Liver (tissue), 8 donors: ENCODE measurements at regions not wholly inside any gene's neighbourhood (a gene's known extent, or its start where the extent isn't known, plus 50 kb on each side); places are given as distances from the start of the nearest gene placed in this dataset.

Source experiments
- DNase-seq: peaks from one replicate; pipeline ENCODE4 v3.0.0-alpha.2; 2017; ENCODE audit warnings: low spot score
- H3K27ac ChIP-seq, 2 donors: one replicate each; pipeline ENCODE4 v1.7.0; 2013; ENCODE audit warnings: inconsistent platforms in 2 of 2, low read length in 2 of 2, control low read depth in 1 of 2, low read depth in 1 of 2, mild to moderate bottlenecking in 1 of 2
- H3K27me3 ChIP-seq, 4 donors: one replicate each; pipeline versions ENCODE4 v1.6.1 to v1.7.0; 2013; ENCODE audit warnings: low read length in 3 of 4, inconsistent platforms in 1 of 4, mild to moderate bottlenecking in 1 of 4, moderate library complexity in 1 of 4; ENCODE audit not compliant: control insufficient read depth in 4 of 4, insufficient read depth in 4 of 4
- H3K36me3 ChIP-seq, 4 donors: one replicate each; pipeline versions ENCODE4 v1.6.1 to v1.7.0; 2013; ENCODE audit warnings: low read length in 3 of 4, mild to moderate bottlenecking in 3 of 4, low read depth in 1 of 4, moderate library complexity in 1 of 4; ENCODE audit not compliant: control insufficient read depth in 4 of 4, insufficient read depth in 3 of 4
- H3K4me1 ChIP-seq, 4 donors: one replicate each; pipeline versions ENCODE4 v1.6.1 to v1.7.0; 2013; ENCODE audit warnings: low read length in 3 of 4, mild to moderate bottlenecking in 3 of 4, moderate library complexity in 1 of 4; ENCODE audit not compliant: control insufficient read depth in 4 of 4, insufficient read depth in 4 of 4
- H3K4me3 ChIP-seq, 3 donors: one replicate each; pipeline versions ENCODE4 v1.6.1 to v1.7.0; 2013; ENCODE audit warnings: low read length in 3 of 3, control low read depth in 1 of 3, low read depth in 1 of 3, mild to moderate bottlenecking in 1 of 3
- H3K9ac ChIP-seq, 2 donors: one replicate each; pipeline ENCODE4 v1.7.0; 2013; ENCODE audit warnings: low read length in 2 of 2, mild to moderate bottlenecking in 2 of 2, moderate library complexity in 2 of 2, control low read depth in 1 of 2, low read depth in 1 of 2
- H3K9me3 ChIP-seq, 4 donors: one replicate each; pipeline versions ENCODE4 v1.6.1 to v1.7.0; 2013; ENCODE audit warnings: low read length in 3 of 4; ENCODE audit not compliant: control insufficient read depth in 4 of 4
- CTCF ChIP-seq: fragments of 150-350 bp; IDR thresholded peaks from 2 replicates; pipeline ENCODE4 v1.5.1; 2017; ENCODE audit warnings: improper control_type of control experiment, low read depth, low read length; ENCODE audit not compliant: missing input control
- EGR1 ChIP-seq, 2 donors: IDR thresholded peaks; 2 replicates each; pipeline ENCODE4 v1.6.1; 2016 to 2018; ENCODE audit warnings: antibody characterized with exemption in 2 of 2, low read depth in 2 of 2
- FOXA1 ChIP-seq: IDR thresholded peaks from 2 replicates; pipeline ENCODE4 v1.6.1; 2016; ENCODE audit warnings: antibody characterized with exemption
- GABPA ChIP-seq, 2 donors: IDR thresholded peaks in 1 of 2; conservative IDR thresholded peaks in 1 of 2; 2 replicates each; pipeline ENCODE4 v1.6.1; 2016; ENCODE audit warnings: antibody characterized with exemption in 2 of 2, mild to moderate bottlenecking in 1 of 2, moderate library complexity in 1 of 2
- HNF4A ChIP-seq, 2 donors: conservative IDR thresholded peaks; 2 replicates each; pipeline ENCODE4 v1.6.1; 2016; ENCODE audit warnings: antibody characterized with exemption in 2 of 2, mild to moderate bottlenecking in 2 of 2
- HNF4G ChIP-seq: IDR thresholded peaks from 2 replicates; pipeline ENCODE4 v1.6.1; 2016; ENCODE audit warnings: antibody characterized with exemption
- JUND ChIP-seq, 2 donors: IDR thresholded peaks; 2 replicates each; pipeline ENCODE4 v1.6.1; 2016; ENCODE audit warnings: antibody characterized with exemption in 2 of 2
- NR2F2 ChIP-seq: IDR thresholded peaks from 2 replicates; pipeline ENCODE4 v1.6.1; 2016; ENCODE audit warnings: antibody characterized with exemption
- RAD21 ChIP-seq, 2 donors: IDR thresholded peaks; 2 replicates each; pipeline ENCODE4 v1.6.1; 2016; ENCODE audit warnings: antibody characterized with exemption in 2 of 2, mild to moderate bottlenecking in 2 of 2
- TAF1 ChIP-seq: conservative IDR thresholded peaks from 2 replicates; pipeline ENCODE4 v1.6.1; 2016; ENCODE audit warnings: antibody characterized with exemption, mild to moderate bottlenecking
- YY1 ChIP-seq: IDR thresholded peaks from 2 replicates; pipeline ENCODE4 v1.6.1; 2016; ENCODE audit warnings: antibody characterized with exemption, mild to moderate bottlenecking
- ZBTB33 ChIP-seq: IDR thresholded peaks from 2 replicates; pipeline ENCODE4 v1.6.1; 2016; ENCODE audit warnings: antibody characterized with exemption
- WGBS: extraction: QIAGEN DNeasy Blood & Tissue Kit; methylation state at CpG from one replicate; pipeline ENCODE4 v1.1.7; 2013; 5-methylcytosine and 5-hydroxymethylcytosine counted together
- TF ChIP-seq, protein P1 (sequence below): IDR thresholded peaks from 2 replicates; pipeline ENCODE4 v1.6.1; 2016; ENCODE audit warnings: antibody characterized with exemption
- TF ChIP-seq, protein P2 (sequence below): IDR thresholded peaks from 2 replicates; pipeline ENCODE4 v1.6.1; 2016; ENCODE audit warnings: antibody characterized with exemption, mild to moderate bottlenecking
- donor health status: healthy.
- donor health status: healthy.
- donor health status: healthy.
- donor health status: healthy.
- donor health status: healthy.

DNA sequence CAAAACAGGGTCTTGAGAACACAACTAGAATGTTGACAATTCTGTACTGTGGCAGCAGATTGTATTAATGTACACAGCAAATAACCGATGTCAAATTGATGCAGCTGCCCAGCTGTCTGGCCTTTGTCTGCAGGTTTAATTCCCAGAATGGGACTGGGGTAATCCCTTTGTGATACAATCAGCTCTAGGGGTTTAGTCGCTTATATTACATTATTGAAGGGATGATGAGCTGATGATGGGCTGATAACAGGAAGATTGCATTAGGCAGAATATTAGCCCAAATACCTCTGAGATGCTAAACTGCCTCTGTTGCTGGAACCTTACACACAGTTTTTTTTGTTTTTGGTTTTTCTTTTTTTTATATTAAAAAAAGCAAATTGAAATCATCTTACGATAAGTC, 265.0 kb downstream of the RBM26 start:
- no peaks in the 10 kb centered on the region for H3K9me3 ChIP-seq
- whole genome bisulfite sequencing: 84% methylated on average over 3 of the region's 3 CpGs
- TF ChIP-seq JUND (IDR thresholded peaks at IDR 0.05) (no peak), HNF4G (no peak), NR2F2 (no peak)
- TF ChIP-seq, protein P1, sequence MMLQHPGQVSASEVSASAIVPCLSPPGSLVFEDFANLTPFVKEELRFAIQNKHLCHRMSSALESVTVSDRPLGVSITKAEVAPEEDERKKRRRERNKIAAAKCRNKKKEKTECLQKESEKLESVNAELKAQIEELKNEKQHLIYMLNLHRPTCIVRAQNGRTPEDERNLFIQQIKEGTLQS: no peak
- H3K36me3 ChIP-seq: no peaks in the 10 kb centered on the region
- no peaks in the 10 kb centered on the region for H3K4me1 ChIP-seq
- no peak overlapping the region for H3K27ac ChIP-seq
- H3K4me3 ChIP-seq: no peak overlapping the region
- no peak for DNase-seq
- H3K9ac ChIP-seq: no peak overlapping the region
- no peaks in the 10 kb centered on the region for H3K27me3 ChIP-seq

DNA sequence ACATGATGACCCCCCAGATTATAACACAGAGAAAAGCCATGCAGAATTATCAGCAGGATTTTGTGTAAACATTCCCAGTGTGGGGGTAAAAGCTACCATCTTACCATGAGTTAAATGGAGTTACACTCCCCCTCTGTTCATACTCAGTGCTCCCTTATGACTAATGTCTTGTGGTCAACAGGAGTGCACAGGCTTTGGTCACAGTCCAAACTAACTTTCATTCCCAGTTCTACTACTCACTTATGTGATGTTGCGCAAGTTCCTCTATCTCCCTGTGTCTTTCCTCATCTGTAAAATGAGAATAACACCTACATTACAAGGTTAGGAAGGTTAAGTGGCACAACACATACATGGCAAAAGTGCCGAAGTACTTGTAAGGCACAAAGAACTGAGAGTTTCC, 277.9 kb downstream of the RBM26 start:
- Histone ChIP-seq H3K27ac (no peak overlapping the region), H3K4me1 (no peaks in the 10 kb centered on the region), H3K27me3 (peaks cover 0 to 8% (median 0%) of the 10 kb centered on the region in 4 donors), H3K9me3 (peaks cover 0 to 6% (median 0%) of the 10 kb centered on the region in 4 donors), H3K4me3 (no peak overlapping the region), H3K9ac (no peak overlapping the region), H3K36me3 (no peaks in the 10 kb centered on the region)
- no peak for DNase-seq
- WGBS: 92% methylated on average over 2 of the region's 2 CpGs
- TF ChIP-seq JUND (IDR thresholded peaks at IDR 0.05) (no peak), FOXA1 (no peak), TAF1 (no peak), YY1 (no peak), GABPA (IDR thresholded peaks at IDR 0.05 in 1 of 2, conservative IDR thresholded peaks at IDR 0.05 in 1 of 2) (no peak), ZBTB33 (no peak), CTCF (no peak), HNF4G (no peak), RAD21 (IDR thresholded peaks at IDR 0.05) (no peak), HNF4A (conservative IDR thresholded peaks at IDR 0.05) (no peak), EGR1 (IDR thresholded peaks at IDR 0.05; ENCODE audit: low read depth in 2 of 2) (no peak)
- TF ChIP-seq, protein P1: no peak
- TF ChIP-seq, protein P2, sequence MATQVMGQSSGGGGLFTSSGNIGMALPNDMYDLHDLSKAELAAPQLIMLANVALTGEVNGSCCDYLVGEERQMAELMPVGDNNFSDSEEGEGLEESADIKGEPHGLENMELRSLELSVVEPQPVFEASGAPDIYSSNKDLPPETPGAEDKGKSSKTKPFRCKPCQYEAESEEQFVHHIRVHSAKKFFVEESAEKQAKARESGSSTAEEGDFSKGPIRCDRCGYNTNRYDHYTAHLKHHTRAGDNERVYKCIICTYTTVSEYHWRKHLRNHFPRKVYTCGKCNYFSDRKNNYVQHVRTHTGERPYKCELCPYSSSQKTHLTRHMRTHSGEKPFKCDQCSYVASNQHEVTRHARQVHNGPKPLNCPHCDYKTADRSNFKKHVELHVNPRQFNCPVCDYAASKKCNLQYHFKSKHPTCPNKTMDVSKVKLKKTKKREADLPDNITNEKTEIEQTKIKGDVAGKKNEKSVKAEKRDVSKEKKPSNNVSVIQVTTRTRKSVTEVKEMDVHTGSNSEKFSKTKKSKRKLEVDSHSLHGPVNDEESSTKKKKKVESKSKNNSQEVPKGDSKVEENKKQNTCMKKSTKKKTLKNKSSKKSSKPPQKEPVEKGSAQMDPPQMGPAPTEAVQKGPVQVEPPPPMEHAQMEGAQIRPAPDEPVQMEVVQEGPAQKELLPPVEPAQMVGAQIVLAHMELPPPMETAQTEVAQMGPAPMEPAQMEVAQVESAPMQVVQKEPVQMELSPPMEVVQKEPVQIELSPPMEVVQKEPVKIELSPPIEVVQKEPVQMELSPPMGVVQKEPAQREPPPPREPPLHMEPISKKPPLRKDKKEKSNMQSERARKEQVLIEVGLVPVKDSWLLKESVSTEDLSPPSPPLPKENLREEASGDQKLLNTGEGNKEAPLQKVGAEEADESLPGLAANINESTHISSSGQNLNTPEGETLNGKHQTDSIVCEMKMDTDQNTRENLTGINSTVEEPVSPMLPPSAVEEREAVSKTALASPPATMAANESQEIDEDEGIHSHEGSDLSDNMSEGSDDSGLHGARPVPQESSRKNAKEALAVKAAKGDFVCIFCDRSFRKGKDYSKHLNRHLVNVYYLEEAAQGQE: no peak
